UCSD-AML1 (cell line): ENCODE measurements at regions not wholly inside any gene's neighbourhood (a gene's known extent, or its start where the extent isn't known, plus 50 kb on each side); places are given as distances from the start of the nearest gene placed in this dataset.

Experiments used
- DNase-seq: peaks from one replicate; lab custom pipeline; 2025; ENCODE audit not compliant: unreplicated experiment; lab: John Stamatoyannopoulos, UW

GRCh38 chr10:9645404-9645803, 1372.3 kb upstream of the CELF2 start:
- no peak for DNase-seq

DNA sequence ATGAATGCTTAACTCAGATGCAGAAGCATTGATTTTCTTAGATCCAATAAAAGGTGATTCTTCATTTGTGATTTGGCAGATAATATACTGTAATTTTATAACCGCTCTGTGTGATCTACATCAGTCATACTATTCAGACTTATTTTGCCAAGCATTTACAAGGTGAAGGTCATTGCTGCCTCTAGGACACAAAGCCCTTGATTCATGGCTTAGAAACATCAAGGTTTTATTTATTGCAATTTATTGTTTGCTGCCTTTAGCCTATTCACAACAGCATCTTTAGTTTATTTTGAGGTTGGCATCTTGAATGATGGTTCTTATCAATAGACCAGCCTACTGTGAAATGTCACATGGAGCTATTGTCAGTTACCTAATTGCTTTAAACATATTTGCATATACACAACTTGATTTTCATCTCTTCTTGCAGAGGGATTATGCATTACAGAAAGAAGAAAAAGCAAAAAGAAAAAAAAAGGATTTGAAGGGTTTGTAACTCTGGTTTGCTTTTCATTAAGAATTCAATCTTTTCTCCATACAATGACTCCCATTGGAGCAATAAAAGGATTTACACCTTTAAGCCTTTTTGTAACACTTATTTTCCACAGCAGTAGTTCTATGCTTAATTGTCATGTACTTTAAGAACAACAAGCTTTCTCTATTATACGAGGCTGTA, 1371.6 kb upstream of the CELF2 start:
- no peak for DNase-seq

DNA sequence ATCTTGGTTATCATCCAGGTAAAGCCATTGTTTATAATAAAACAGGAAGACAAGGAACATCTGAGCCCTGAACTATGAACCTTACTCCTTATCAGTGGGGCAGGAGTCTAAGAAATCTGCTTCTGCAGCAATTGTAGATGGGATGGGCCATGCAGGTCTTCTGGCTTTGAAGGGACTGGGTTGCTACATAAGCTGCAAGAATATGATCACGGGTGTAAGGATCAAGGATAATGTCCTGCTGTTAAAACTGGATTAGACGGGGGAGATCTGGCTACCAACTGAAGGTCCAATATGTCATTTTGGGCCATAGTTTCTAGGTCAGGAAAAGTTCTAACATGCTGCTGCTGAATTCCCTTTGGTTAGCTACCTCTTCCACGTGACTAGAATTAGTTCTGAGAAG, 1363.4 kb upstream of the CELF2 start:
- no peak for DNase-seq

DNA sequence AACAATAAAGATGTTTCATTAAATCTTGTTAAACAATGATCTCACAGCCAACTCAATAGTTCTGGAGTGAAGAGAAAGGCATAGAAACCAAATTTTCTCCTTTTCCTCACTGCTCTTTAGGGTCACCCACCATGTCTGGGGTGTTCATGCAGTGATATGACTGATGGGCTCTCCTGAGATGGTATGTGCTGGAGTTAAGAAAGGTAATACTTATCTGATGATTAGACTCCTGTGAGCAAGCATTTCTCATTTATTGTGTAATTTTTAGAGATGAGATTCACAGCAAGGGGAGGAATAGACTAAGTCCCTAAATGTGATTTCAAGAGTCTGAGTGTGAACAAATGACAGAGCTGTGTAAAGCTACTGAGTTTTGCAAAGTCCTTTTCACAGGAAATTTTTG, 1361.3 kb upstream of the CELF2 start:
- no peak for DNase-seq

DNA sequence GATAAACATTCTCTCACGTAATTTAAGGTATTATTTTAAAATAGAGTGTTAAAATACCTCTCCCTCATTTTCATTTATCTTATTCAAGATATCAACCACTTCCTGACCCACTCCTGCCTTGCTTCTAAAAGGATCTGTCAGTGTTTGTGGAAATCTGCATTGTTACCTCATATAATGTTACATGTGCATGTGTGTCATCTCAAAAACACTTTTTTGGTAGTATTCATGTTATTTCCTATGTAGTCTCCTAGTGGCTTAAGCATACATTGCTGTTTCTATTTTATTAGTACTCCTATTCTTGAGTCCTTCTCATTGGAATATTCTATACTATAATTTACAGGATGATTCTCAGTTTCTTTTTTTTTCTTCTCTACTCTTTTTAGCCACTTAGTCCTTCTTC, 1360.7 kb upstream of the CELF2 start:
- DNase-seq: no peak

DNA sequence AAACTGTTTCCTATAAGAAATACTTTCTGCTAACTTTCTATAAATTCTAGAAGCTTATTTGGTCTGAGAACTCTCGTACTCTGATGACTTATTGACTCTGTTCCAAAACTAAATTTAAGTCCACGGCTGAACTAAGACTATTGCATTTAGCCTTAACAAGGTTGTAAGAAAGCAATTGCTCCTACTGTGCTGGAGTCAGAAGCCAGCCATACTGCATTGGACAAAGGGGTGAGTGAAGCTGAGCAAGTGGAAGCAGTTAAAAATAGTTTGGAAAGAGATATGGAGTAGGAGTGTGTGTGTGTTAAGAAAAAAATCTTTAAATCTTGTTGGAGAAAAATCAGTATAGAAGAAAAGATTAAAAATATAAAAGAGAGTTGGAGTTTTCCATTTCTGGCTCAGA, 1360.1 kb upstream of the CELF2 start:
- DNase-seq: no peak

- no peak for DNase-seq
Observed at GRCh38 chr10:9668411-9668810, 1349.3 kb upstream of the CELF2 start.

GRCh38 chr10:9670911-9671310, 1346.8 kb upstream of the CELF2 start:
- DNase-seq: no peak

DNA sequence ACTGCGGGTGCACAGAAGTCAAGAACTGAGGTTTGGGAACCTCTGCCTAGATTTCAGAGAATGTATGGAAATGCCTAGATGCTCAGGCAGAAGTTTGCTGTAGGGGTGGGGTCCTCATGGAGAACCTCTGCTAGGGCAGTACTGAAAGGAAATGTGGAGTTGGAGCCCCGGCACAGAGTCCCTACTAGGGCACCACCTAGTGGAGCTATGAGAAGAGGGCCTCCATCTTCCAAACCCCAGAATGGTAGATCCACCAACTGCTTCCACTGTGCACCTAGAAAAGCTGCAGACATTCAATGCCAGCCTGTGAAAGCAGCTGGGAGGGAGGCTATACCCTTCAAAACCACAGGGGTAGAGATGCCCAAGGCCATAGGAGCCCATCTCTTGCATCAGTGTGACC, 1336.0 kb upstream of the CELF2 start:
- peak; percentile 9 for DNase-seq

- DNase-seq: no peak
Observed at GRCh38 chr10:9682802-9683201, 1334.9 kb upstream of the CELF2 start.

DNA sequence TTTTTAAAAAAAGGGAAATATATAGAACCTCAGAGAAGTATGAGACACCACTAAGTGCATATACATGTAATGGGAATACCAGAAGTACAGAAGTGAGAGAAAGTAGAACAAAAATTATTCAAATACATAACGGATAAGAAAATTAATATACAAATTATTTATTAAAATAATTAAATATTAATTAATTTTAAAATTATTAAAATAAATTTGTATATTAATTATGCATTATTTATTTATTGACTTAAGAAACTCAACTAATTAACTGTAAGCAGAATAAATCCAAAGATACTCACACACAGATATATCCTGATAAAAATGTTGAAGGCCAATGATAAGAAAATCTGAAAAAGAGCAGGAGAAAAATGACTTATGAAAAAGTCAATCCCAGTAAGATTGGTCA, 1333.5 kb upstream of the CELF2 start:
- DNase-seq: no peak

DNA sequence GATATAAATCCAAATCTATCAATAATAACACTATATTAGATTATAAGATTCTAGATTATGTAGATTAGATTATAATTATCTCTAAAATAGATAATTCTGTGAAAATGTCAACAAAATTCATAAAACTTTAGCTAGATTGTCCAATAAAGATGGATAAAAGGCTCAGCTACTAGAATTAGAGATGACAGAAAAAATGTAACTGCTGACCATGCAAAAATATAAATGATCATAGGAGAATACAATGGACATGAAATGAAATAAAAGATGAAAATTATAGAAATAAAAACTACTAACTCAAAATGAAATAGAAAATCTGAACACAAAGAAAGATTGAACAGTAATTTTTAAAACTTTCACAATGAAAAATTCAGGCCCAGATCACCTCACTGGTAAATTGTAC, 1332.1 kb upstream of the CELF2 start:
- DNase-seq: no peak

DNA sequence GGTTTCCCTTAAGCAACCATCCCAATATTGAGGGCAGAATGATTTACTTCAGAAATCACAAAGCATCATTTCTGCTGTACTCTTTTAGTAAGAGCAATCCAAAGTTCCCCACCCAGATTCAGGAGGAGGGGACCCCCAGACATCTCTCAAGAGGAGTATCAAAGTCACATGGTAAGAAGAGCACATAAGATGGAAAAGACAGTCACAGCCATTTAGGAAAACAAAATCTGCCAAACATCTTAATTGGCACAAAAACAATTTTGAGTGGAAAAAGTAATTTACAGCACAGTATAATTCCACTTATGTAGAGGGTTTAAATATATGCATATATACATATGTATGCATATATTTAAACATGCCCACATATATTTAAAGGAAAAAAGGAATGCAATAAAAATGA, 1329.0 kb upstream of the CELF2 start:
- DNase-seq: no peak

DNA sequence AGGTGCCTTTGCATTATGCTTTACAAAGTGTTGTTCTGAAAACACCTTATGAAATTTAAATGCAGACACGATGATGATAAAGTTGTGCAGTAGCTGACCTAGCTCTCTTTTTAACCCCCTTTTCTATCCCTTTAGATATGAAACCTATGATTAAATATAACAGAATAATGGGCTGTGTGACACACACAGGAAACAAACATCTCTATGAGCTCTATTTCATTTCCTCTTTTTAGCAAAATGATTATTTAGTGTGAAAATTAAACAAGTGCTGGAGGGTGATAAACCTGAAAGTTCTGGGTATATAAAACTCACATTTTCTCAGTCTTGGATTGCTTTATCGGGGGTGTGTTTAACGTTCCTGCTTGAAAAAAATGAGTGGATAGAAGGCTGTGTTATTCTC, 1310.5 kb upstream of the CELF2 start:
- no peak for DNase-seq

- DNase-seq: no peak
Observed at GRCh38 chr10:9709849-9710248, 1307.8 kb upstream of the CELF2 start.

GRCh38 chr10:9712393-9712792, 1305.3 kb upstream of the CELF2 start:
- DNase-seq: no peak

GRCh38 chr10:9719246-9719645, 1298.4 kb upstream of the CELF2 start:
- DNase-seq: no peak

- DNase-seq: no peak
Observed at GRCh38 chr10:9733766-9734165, 1283.9 kb upstream of the CELF2 start.

DNA sequence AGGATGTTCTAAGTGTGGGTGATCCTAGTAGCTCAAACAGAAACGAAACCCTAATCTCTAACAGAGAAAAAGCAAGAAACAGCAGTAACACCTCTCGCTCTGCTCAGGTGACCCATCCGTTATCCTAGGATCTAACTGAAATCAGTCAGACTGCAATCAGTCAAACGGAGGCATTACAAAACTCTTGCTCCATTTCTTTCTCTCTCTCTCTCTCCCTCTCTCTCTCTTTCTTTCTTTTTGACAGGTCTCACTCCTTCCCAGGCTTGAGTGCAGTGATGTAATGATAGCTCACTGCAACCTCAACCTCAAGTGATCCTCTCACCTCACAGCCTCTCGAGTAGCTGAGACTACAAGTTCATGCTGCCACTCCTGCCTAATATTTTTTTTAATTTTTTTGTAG, 1283.5 kb upstream of the CELF2 start:
- DNase-seq: no peak

DNA sequence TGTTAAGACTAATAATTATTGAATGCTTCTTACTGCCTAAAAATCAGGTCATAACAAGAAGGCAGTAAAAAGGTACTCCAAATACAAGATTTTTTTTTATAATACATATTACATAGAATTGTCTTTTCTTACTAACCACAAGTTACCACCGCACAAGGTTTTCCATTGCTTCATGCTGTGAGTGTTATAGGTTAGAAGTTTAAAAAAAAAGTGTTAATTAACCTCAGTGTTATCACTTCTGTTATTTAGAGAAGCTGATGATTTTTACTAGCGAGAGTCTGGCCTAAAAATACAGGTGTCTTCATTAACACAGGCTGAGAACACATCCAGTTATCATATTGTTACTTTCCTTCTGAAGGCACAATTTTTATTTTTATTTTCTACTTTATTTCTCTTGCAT, 1281.9 kb upstream of the CELF2 start:
- DNase-seq: no peak

- no peak for DNase-seq
Observed at GRCh38 chr10:9743639-9744038, 1274.0 kb upstream of the CELF2 start.

DNA sequence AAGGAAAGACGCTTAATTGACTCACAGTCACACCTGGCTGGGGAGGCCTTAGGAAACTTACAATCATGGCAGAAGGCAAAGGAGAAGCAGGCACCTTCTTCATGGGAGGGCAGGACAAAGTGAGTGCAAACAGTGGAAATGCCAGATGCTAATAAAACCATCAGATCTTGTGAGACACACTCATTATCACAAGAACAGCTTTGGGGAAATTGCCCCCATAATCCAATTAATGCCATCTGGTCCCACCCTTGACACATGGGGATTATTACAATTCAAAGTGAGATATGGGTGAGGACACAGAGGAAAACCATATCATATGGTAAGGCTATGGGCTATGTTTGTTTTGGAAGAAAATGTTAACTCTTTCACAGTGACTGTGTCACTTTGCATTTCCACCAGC, 1272.5 kb upstream of the CELF2 start:
- DNase-seq: no peak

DNA sequence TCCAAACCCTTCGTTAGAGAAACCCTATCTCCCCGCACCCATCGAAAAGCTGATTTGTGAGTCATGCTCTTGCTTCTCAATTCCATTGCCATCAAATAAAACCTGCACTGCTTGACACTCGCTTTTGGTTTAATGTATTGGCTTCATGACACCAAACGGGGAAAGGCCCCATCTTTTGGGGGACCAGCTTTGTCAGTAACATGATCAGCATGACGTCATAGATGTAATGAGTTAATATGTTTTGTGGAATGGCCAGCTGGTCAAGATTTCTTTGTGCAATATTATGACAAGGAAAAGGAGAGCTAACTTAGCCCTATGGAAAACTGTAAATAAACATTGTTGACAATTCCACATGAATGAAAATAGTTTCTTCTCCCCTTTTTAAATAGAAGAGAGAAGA, 1260.5 kb upstream of the CELF2 start:
- no peak for DNase-seq

- no peak for DNase-seq
Observed at GRCh38 chr10:9759596-9759995, 1258.1 kb upstream of the CELF2 start.
